ENCODE measurements at regions not wholly inside any gene's neighbourhood (a gene's known extent, or its start where the extent isn't known, plus 50 kb on each side); places are given as distances from the start of the nearest gene placed in this dataset.

GRCh38 chr20:60252866-60253265 is 294.6 kb downstream of the CDH26 start:
- DNase-seq: no peak

- no peak for DNase-seq
Observed at GRCh38 chr20:60253471-60253870, 295.2 kb downstream of the CDH26 start.

GRCh38 chr20:60254901-60255411 is 296.7 kb downstream of the CDH26 start:
- DNase-seq: no peak

- no peak for DNase-seq
Observed at GRCh38 chr20:60255415-60255814, 297.2 kb downstream of the CDH26 start.

- no peak for DNase-seq
Observed at GRCh38 chr20:60255866-60256265, 297.6 kb downstream of the CDH26 start.

GRCh38 chr20:60256811-60257210 is 298.6 kb downstream of the CDH26 start:
- DNase-seq: no peak

GRCh38 chr20:60257671-60258070 is 299.4 kb downstream of the CDH26 start:
- DNase-seq: no peak

- DNase-seq: no peak
Observed at GRCh38 chr20:60258255-60258863, 300.1 kb downstream of the CDH26 start.

- no peak for DNase-seq
Observed at GRCh38 chr20:60261333-60261732, 303.1 kb downstream of the CDH26 start.

GRCh38 chr20:60262967-60263603 is 304.9 kb downstream of the CDH26 start:
- DNase-seq: peak; percentile 84

GRCh38 chr20:60263725-60264709 is 305.8 kb downstream of the CDH26 start:
- no peak for DNase-seq

- no peak for DNase-seq
Observed at GRCh38 chr20:60266177-60266823, 308.1 kb downstream of the CDH26 start.

GRCh38 chr20:60268491-60268890 is 310.3 kb downstream of the CDH26 start:
- DNase-seq: no peak

GRCh38 chr20:60269573-60270162 is 311.4 kb downstream of the CDH26 start:
- no peak for DNase-seq

- DNase-seq: no peak
Observed at GRCh38 chr20:60270341-60270740, 312.1 kb downstream of the CDH26 start.

GRCh38 chr20:60271597-60271996 is 313.4 kb downstream of the CDH26 start:
- no peak for DNase-seq

GRCh38 chr20:60272790-60273189 is 314.6 kb downstream of the CDH26 start:
- DNase-seq: no peak

GRCh38 chr20:60274717-60275116 is 316.5 kb downstream of the CDH26 start:
- no peak for DNase-seq

- DNase-seq: no peak
Observed at GRCh38 chr20:60281295-60281694, 323.1 kb downstream of the CDH26 start.

GRCh38 chr20:60283281-60283680 is 325.1 kb downstream of the CDH26 start:
- DNase-seq: no peak

- DNase-seq: no peak
Observed at GRCh38 chr20:60286764-60287163, 328.5 kb downstream of the CDH26 start.

- no peak for DNase-seq
Observed at GRCh38 chr20:60288945-60289344, 330.7 kb downstream of the CDH26 start.
